Neural cell (in vitro differentiated cells): ENCODE measurements at regions not wholly inside any gene's neighbourhood (a gene's known extent, or its start where the extent isn't known, plus 50 kb on each side); places are given as distances from the start of the nearest gene placed in this dataset.

Source experiments
- CTCF ChIP-seq: fragments of 450-650 bp; IDR thresholded peaks from 2 replicates; pipeline ENCODE4 v1.5.1; 2014; ENCODE audit warnings: antibody characterized with exemption, mild to moderate bottlenecking, moderate library complexity; ENCODE audit not compliant: poor library complexity, severe bottlenecking
- EP300 ChIP-seq: fragments of 450-650 bp; conservative IDR thresholded peaks from 2 replicates; pipeline ENCODE4 v1.6.1; 2014; ENCODE audit warnings: antibody characterized with exemption, mild to moderate bottlenecking, moderate library complexity; ENCODE audit not compliant: poor library complexity, severe bottlenecking
- EZH2 ChIP-seq: fragments of 200-600, 300-800 bp; shearing (Covaris generic), sonication (generic); IDR thresholded peaks from 2 replicates; pipeline ENCODE4 v1.6.1; 2014; ENCODE audit warnings: antibody characterized with exemption, low read length, borderline replicate concordance, mild to moderate bottlenecking; ENCODE audit not compliant: insufficient read depth, poor library complexity, severe bottlenecking
- MXI1 ChIP-seq: fragments of 450-650 bp; conservative IDR thresholded peaks from 2 replicates; pipeline ENCODE4 v1.6.1; 2014; ENCODE audit warnings: antibody characterized with exemption, mild to moderate bottlenecking; ENCODE audit not compliant: poor library complexity, severe bottlenecking
- REST ChIP-seq: IDR thresholded peaks from 2 replicates; pipeline ENCODE4 v1.6.1; 2012; ENCODE audit warnings: borderline replicate concordance
- SMC3 ChIP-seq: fragments of 450-650 bp; conservative IDR thresholded peaks from 2 replicates; pipeline ENCODE4 v1.6.1; 2014; ENCODE audit warnings: antibody characterized with exemption, mild to moderate bottlenecking, moderate library complexity; ENCODE audit not compliant: poor library complexity

DNA sequence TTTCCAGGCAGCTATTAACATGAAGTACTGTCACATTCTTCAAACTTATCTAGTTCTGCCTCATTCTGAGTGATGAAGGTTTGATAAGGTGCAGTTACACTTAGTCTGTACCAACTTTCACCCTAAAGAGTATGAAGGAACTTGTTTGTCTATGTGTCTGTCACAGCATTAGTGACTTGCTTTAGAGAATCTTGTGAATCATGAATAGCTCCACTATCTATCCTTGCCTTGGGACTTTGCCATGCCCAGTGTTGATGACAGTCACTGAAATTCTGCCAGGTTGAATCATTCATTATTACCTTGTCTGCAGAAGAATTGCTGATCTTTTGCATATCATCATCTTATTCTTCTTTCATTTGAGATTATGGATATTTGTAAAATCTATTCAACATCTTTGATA is 50.9 kb upstream of the A1CF start:
- no peak for TF ChIP-seq EP300
- TF ChIP-seq CTCF = no peak
- no peak for TF ChIP-seq MXI1
- no peak for TF ChIP-seq REST
- no peak for TF ChIP-seq EZH2
- TF ChIP-seq SMC3 = no peak
